ENCODE measurements at regions not wholly inside any gene's neighbourhood (a gene's known extent, or its start where the extent isn't known, plus 50 kb on each side); places are given as distances from the start of the nearest gene placed in this dataset.

DNA sequence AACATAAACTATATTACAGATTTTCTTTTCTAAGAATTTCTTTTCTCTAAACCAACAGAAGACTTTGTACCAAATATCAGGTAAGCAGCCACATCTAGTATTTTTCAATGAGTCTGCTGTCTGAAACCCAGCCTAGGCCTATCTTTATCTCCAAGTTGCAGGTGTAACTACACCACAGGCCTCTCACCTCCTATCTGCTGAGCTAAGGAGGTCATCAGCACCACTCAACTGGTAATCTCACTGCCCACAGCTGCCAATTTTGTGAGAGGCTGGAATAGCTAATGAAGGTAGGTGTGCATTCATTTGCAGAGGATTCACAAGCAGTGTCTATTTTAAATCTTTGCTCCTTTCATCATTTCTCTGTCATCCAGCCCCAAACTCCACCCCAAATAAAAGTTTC, 584.8 kb downstream of the HDGFL1 start:
- no peak for DNase-seq (ENCODE audit: low spot score)

DNA sequence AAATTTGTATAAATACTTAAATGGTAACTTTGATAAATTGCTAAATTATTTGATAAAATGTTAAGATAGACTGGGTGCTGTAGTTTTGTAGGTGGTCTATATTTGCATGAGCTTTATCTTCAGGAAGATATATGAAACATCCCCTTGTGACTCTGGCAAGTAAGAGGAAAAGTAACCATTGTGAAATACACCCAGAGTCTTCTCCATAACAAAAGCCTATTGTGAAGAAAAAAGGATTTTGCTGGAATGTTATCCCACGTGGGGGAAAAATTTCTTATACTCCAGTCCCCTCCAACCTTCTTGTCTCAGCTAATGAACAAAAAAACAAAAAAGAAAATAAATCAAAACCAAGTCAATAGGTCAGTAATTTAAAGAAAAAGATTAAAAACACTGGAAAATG, 600.7 kb downstream of the HDGFL1 start:
- DNase-seq (ENCODE audit: low spot score), result no peak

DNA sequence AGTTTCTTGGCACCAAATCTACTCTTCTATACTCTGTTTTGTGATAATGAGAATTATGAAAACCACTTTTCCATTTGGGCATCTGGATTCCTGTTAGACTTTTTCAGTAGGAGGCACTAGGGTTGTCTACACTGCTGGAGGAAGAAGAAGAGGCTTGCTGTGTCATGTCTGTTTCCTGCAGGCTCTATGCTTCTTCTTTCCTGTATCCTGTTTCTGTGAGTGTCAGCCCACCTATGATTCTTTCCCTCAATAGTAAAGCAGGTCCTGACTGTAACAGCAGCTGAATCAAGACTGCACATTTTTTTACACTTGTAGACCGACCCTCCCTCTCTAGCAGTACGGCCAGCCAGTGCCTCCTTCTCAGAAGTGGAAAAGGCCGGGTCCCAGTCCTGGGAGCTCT, 603.9 kb downstream of the HDGFL1 start:
- DNase-seq (ENCODE audit: low spot score), result no peak

DNA sequence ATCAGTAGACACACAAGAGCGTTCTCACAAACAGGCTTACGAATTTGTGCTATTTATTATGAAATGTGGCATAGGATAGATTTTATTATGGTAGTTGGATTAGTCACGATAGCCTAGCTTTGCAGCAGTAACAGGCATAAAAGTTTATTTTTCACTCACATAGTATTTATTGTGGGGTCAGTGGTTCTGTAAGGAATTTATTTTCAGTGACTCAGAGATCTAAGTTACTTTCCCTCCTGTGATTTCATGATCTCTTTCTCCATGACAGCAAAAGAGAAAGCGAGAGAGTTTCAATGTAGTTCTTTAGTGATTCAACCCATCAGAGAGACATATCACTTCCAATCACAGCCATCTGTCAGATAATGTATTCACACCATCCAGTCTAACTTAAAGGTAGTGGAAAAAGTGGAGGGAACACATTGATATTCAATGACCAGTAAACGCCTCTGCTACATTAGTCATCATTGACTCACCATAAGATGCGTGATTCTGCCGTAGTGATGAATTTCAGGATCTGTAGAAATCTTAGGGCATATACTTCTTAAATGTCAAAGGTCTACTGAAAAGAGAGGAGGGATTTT, 605.5 kb downstream of the HDGFL1 start:
- DNase-seq (ENCODE audit: low spot score), result no peak

DNA sequence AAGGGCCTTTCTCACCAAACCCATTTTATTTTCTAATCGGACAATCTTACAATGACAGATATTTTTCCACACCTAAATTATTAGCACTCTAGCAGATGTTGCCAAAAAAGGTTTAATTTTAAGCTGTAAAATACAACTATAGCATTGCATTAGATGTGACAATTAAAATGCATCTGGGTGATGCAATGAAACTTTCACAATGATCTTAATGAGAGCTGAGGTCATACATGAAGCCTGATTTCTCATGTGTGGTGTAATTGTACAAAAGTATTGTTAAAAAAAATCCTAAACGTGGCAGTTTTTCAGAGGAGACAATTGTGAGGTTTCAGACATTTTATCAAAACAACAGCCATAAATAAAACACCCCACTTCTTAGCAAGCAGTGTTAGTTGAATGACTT, 606.0 kb downstream of the HDGFL1 start:
- no peak for DNase-seq (ENCODE audit: low spot score)

DNA sequence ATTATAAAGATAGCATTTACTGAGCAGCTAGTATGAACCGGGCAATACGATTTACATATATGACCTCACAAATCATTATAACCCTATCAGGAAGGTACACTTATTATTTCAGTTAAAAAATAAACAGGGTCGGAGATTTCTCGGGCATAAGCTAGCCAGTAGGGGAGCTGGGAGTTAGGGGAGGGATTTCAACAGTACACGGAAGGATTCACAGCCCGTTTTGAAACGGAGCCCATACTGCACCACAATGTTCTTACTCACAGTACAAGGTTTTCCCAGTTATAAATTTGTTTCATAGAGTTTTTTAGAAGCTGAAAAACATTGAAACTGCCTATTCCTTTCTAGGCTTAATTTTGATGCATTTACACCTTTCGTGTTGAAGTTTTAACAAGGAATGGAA, 607.1 kb downstream of the HDGFL1 start:
- DNase-seq (ENCODE audit: low spot score), result no peak

DNA sequence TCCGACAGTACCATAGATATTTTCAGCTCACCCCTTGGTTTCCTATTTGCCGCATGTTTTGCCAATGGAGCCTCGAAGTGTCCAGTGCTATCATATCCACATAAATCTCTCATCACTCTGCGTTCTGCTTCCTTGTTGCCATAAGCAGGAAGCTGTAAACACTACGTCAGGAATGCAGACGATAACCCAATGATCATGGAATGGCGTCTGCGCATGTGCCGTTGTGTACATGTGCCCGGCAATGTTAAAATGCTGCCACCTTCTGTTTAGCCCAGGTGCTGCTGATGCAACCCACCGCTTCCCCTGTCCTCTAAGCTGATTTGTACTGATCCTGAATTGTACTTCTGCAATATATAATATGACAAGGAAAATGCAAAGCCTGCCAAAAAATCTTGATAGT, 607.5 kb downstream of the HDGFL1 start:
- peak; percentile 39 for DNase-seq (ENCODE audit: low spot score)

DNA sequence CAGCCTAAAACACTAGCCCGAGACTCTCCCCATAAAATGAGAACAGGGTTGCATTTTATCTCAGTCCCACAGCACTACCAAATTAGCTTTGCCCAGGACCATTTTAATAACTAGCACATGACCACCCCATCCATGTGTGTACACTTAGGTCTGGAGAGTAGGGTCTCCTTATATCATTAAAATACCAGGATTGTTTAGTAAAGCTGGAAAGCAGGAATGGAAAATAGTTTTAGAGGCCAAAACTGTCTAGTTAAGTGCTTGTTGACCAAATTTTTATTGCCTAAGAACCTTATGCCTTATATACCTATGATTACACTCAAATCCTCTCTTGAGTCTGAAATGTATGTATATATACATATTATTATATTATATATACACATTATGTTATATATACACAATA, 608.4 kb downstream of the HDGFL1 start:
- DNase-seq (ENCODE audit: low spot score), result no peak

DNA sequence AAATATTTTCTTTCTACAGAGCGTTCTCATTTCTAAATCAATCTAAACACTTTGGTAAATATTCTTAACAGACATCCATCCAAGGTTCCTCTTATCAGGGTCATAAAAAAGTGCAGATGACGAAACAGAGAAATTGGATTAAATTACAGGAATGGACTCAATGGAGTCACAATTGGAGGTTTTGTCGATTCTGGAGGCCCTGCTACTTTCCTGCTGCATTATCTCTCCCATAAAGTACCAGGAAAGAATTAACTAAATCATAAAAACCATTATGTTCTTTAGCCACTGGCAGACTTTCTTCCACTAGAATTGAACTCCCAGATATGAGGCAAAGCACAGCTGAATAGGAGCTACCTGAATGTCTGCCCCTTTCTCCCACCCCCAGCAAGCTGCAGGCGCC, 610.6 kb downstream of the HDGFL1 start:
- DNase-seq (ENCODE audit: low spot score), result peak; percentile 38

DNA sequence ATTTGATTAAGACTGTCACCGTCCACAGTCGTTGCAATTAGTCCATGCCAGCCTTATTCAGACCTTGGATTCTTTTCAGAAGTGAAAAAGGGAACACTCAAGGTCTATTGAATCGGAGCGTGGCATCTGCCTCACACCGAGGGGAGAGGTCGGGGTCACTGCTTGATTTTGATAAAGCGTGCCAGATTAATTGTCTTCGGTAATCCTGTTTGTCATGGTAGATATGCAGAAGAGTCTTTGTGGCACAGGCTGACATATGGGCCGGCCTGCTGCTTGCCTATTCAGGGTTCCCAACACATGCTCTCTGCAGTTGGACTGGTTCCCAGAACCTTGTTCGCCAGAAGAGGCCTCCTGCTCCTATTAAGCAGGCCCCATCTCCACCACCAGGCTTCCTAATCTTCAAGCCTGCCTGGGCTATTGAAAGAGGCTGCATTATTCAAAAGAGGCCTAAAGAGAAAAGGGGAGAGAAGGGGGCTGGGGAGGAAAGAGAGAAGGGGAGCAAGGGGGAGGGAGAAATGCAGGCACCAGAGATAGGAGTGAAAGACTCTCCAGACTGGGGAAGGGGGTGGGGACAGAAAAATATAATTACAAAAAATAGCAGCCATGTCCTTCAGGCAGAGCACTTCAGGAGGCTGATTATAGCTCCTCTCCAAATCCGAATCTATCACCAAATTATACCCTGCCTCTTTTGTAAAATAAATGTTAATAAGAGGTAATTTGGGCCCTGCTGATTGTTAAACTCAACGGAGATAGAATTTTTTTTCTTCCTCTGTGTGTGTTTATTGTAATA, 611.3 kb downstream of the HDGFL1 start:
- peak; percentile 86 for DNase-seq (ENCODE audit: low spot score)

DNA sequence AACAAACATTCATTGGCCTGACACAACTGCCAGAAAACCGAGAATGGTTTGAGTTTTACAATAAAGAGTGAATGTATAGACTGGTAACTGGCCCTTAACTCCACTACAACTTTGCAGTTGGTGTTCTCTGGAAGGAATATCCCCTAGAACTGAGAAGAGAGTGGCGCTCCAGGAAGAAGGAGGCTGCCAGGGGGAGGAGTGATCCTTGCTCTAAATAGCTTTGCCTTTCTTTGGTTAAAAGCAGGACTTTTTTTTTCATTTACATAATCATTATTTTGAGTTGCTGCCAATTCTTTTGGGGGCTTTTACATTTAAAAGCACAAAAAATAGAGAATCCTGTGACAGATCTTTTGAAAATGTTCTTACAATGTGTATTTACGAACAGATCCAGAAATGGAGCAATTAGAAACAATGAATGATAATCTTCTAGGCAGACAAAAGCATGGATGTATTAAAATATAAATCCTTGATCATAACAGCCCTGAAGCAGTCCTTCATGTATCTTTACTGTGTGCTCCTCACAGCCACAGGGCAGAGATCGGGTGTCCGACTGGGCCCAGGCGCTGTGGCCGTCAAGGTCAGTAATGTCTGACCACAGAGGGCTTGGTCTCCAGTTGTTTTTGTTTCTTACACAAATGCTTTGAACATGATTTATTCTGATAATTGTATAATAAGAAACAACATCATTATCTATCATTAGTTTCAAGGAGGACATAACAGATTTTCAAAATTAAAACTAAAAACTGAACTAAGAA, 612.2 kb downstream of the HDGFL1 start:
- peak; percentile 37 for DNase-seq (ENCODE audit: low spot score)

DNA sequence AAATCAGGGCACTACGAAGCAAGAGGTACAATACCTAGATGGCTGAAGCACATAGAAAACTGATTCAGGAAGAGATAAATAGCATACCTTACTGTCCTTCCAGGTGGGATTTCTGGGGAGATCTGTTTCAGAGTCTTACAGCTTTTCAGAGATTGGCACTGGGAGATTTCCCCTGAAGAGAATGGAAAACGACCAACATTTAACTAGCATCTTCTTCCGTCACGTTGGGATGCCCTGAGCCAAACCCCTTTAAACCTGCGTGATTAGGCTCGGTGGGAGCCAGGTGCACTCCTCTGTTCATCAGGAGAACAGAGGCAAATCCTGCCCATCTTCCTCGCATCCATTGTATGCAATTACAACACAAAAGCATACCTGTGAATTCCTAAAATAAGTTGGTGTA, 614.5 kb downstream of the HDGFL1 start:
- no peak for DNase-seq (ENCODE audit: low spot score)

DNA sequence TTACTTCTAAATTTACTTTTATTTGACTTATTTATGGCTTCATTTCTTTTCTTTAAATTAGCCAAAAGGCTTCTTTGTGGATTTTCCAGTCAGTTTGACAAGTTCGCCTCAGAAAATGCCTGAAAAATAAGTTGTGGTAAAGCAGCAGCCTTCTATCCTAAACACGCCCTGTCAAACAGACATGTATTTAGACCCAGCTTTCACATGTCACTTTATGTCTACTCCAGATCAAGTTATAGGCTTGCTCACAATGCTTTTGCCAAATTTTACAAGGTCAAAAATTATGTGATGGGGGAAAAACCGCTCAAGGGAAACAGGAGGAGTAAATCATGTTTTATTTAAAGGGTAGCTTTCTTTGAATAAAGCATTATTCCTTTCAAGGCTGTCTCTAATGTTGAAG, 615.0 kb downstream of the HDGFL1 start:
- no peak for DNase-seq (ENCODE audit: low spot score)

DNA sequence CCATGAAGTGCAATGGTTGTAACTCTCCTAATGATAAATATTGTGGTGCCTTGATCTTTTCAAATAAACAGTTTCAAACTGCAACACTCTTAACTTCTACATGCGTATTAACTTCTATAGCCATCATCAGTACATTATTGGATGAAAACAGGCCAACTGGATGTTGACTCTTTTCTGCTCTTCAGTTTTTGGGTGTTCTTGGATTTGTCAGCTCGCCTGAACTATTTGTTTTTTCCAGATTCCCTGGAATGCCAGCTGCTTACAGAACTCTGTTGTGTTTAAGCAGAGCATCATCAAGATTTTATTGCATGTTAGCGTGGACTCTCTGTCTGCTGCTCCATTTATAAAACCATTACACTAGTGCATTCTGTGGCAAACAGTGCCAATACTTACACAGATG, 626.1 kb downstream of the HDGFL1 start:
- DNase-seq (ENCODE audit: low spot score), result no peak

DNA sequence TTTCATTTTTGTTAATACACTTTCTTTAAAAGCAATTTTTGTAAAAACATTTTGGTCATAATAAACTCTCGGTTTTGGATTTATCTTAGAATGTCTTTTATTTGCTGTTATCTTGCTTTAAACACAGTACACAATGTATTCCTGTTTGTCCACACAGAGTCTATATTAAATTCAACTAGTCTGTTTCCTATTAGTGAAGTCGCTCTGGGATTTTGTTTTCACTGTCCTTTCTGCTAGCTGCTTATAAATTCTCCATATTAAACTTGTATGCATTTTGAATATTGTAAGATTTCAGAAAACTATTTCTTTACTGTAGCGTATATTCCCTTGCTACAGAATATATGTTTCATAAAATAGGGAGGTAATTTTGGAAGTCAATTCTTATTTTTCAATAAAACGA, 630.2 kb downstream of the HDGFL1 start:
- no peak for DNase-seq (ENCODE audit: low spot score)

DNA sequence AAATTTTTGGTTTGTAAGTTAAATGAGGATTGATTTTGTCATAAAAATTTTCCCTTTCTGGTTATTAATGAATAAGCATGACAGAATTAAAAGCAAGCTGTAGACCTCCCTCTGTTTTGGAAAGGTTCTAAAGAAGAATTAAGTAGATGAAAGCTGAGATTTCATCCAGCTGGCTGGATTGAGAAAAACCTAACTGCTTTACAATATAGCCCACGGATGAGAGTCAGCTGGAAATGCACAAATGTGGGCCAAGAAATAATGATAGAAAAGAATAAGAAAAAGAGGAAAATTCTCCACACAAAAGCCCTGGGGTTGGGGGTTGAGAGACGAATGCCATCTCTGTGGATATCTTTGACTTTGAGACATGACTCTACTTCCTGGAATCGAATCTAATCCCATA, 631.6 kb downstream of the HDGFL1 start:
- DNase-seq (ENCODE audit: low spot score), result no peak

DNA sequence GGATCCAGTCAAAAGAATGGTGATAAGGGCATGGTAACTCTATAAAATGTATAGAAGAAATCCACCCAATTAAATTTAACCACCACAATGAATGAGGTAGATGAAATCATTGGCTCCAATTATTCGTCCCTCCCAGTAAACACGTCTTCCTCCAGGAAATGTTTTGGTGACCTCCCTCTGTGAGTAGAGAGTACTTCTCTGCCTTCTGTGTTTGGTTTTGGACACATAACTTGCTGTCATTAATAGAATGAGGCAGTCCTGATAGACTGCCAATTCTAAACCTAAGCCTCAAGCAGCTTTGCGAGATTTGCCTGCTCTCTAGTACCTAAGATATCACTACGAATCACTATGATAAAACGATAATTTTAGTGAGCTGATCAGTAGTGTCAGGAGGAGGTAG, 632.8 kb downstream of the HDGFL1 start:
- DNase-seq (ENCODE audit: low spot score), result no peak

DNA sequence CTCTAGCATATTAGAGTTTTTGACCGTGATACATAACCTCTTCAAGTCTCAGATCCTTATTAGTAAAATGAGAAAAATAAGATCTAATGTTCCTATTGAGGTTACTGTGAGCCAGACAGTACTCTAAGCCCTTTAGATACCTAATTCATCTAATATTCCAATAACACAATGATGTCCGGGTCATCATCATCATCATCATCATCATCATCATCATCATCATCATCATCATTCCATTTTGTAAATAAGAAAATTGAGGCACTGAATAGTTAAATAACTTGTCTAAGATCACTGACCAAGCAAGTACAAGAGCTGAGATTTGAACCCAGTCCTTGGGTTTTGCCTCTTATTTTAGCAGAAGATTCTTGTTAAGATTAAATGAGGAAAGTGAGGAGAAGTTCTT, 643.0 kb downstream of the HDGFL1 start:
- no peak for DNase-seq (ENCODE audit: low spot score)

DNA sequence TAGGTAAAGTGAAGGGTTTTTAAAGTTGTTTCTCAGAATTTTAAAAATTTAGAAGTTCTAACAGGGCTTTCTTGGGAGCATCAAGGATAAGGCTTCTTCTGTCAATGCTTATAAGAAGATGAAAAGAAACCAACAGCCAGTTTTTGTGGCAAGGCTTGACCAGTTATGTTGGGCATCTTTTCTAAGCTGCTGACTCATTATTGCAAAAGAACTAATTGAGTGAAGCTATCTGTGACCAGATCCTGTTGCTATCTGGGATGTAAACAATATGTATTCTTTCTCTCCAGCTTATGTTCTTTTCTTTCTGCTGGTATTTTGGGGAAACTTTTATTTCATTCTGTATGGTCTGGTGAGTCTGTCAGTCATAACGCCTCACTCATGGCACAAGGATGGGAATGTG, 643.8 kb downstream of the HDGFL1 start:
- DNase-seq (ENCODE audit: low spot score), result no peak

DNA sequence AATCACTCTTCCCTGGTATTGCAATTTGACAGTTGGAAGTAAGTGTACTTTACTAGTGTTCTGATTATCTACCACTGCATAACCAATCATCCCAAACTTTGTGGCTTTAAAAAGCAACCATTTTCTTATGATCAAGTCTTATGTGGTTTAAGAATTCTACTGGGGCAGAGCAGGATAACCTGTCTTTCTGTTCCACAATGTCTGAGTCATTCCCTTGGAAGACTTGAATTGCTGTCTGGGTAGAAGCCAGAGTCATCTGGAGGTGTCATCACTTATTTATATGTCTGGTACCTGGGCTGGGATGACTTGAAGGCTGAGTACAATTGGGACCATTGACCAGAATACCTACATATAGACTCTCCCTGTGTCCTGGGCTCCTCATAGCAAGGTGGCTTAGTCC, 644.3 kb downstream of the HDGFL1 start:
- no peak for DNase-seq (ENCODE audit: low spot score)

DNA sequence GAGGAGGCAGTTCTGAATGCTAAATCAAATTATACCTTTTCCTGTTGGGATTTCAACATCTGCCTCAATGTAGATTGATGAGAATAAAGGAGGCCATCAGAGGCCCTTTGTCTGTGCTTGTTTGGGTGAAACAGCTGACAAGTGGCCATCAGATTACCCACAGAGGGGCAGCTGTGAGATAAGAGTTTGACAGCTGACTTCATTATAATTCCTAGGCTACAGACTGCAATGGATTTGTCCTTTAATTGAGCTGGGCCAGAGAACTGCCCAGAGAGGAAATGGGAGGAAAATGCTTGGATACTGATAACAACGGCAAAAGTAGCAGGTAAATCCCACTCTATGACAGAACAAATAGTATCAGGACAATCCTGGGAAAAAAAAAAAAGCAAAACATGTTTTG, 649.4 kb downstream of the HDGFL1 start:
- no peak for DNase-seq (ENCODE audit: low spot score)

DNA sequence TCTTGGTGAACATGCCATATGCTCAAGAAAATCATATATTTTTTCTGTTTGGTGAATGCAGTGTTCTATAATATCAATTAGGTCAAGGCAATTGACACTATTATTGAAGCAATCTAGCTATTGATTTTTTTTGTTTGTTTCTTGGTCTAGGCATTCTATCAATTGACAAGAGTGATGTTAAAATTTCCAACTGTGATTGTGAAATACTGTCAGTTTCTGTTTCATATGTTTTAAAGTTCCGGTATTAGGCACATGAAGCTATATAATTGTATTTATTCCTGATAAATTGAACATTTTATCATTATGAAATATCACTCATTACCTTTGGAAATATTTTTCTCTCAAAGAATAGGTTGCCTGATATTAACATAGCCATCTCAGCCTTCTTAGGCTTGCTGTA, 653.4 kb downstream of the HDGFL1 start:
- DNase-seq (ENCODE audit: low spot score), result no peak

DNA sequence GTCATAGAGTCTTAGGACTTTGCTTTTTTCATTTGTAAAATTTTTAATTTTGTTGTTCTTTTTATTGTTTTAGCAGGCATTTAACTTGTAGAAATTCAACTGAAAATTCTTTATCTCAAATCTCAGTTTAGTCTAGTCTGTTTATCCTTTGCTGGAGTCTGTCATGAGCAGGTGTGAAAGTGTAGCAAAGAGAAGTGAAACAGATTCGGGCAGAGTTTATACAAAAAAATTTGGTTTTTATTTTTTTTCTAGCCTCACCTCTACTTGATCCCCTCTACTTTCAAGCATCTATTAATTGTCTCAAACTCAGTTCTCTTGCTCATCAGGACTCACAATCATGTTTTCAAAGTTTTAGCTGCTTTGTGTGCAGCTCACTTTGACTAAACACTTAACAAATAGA, 655.2 kb downstream of the HDGFL1 start:
- no peak for DNase-seq (ENCODE audit: low spot score)

All from D341Med (cell line).